HG03135 (cell line): ENCODE measurements at regions not wholly inside any gene's neighbourhood (a gene's known extent, or its start where the extent isn't known, plus 50 kb on each side); places are given as distances from the start of the nearest gene placed in this dataset.
"Not testable (repeated sequence)": the region's sequence is repeated elsewhere in the genome, so short reads cannot be mapped to it uniquely, and the experiment has no call there.

ENCODE experiments used
- ATAC-seq: cut with Tn5 transposase; IDR thresholded peaks from one replicate; pipeline ENCODE4 v1.9.1; 2021; ENCODE audit warnings: mild to moderate bottlenecking, moderate library complexity; ENCODE audit not compliant: unreplicated experiment

- ATAC-seq, result not testable (repeated sequence)
Observed at GRCh38 chr5:92610435-92610834, 970.6 kb downstream of the NR2F1-AS1 start.

- ATAC-seq, result no peak
Observed at GRCh38 chr5:92605591-92605990, 975.4 kb downstream of the NR2F1-AS1 start.

- ATAC-seq, result no peak
Observed at GRCh38 chr5:92599217-92599810, 981.7 kb downstream of the NR2F1-AS1 start.

- no peak for ATAC-seq
Observed at GRCh38 chr5:92594031-92594430, 987.0 kb downstream of the NR2F1-AS1 start.

- ATAC-seq, result no peak
Observed at GRCh38 chr5:92588876-92589275, 992.1 kb downstream of the NR2F1-AS1 start.

- ATAC-seq, result no peak
Observed at GRCh38 chr5:92581690-92582089, 999.3 kb downstream of the NR2F1-AS1 start.

GRCh38 chr5:92581249-92581648 is 999.8 kb downstream of the NR2F1-AS1 start:
- no peak for ATAC-seq

GRCh38 chr5:92580814-92581213 is 1000.2 kb downstream of the NR2F1-AS1 start:
- ATAC-seq, result no peak

- no peak for ATAC-seq
Observed at GRCh38 chr5:92574023-92574422, 1007.0 kb downstream of the NR2F1-AS1 start.

- no peak for ATAC-seq
Observed at GRCh38 chr5:92568522-92568921, 1012.5 kb downstream of the NR2F1-AS1 start.

GRCh38 chr5:92567831-92568450 is 1013.1 kb downstream of the NR2F1-AS1 start:
- ATAC-seq, result no peak

GRCh38 chr5:92566113-92566786 is 1014.8 kb downstream of the NR2F1-AS1 start:
- no peak for ATAC-seq

GRCh38 chr5:92565673-92566072 is 1015.3 kb downstream of the NR2F1-AS1 start:
- no peak for ATAC-seq

GRCh38 chr5:92562065-92562464 is 1019.0 kb downstream of the NR2F1-AS1 start:
- ATAC-seq, result no peak

- no peak for ATAC-seq
Observed at GRCh38 chr5:92561411-92561959, 1019.5 kb downstream of the NR2F1-AS1 start.

GRCh38 chr5:92560698-92561401 is 1020.2 kb downstream of the NR2F1-AS1 start:
- ATAC-seq, result no peak

- ATAC-seq, result no peak
Observed at GRCh38 chr5:92559781-92560180, 1021.2 kb downstream of the NR2F1-AS1 start.

GRCh38 chr5:92559331-92559730 is 1021.7 kb downstream of the NR2F1-AS1 start:
- no peak for ATAC-seq

- no peak for ATAC-seq
Observed at GRCh38 chr5:92556747-92557146, 1024.3 kb downstream of the NR2F1-AS1 start.

- no peak for ATAC-seq
Observed at GRCh38 chr5:92554447-92555085, 1026.5 kb downstream of the NR2F1-AS1 start.

GRCh38 chr5:92553326-92553725 is 1027.7 kb downstream of the NR2F1-AS1 start:
- no peak for ATAC-seq
